Astrocyte of the spinal cord (primary cell): ENCODE measurements at regions not wholly inside any gene's neighbourhood (a gene's known extent, or its start where the extent isn't known, plus 50 kb on each side); places are given as distances from the start of the nearest gene placed in this dataset.

Experiments
- DNase-seq: peaks from one replicate; pipeline ENCODE4 v3.0.0; 2011; ENCODE audit warnings: low read depth, low spot score
- H3K4me3 ChIP-seq: 2 replicates; pipeline ENCODE4 v1.5.1; 2011; ENCODE audit warnings: low read depth, mild to moderate bottlenecking, low read length, moderate library complexity
- in situ Hi-C: cut with HindIII; loops from 2 replicates; pipeline ENCODE4 v1.10.0; 2017; ENCODE audit warnings: low sequenced_read_pairs
- TF ChIP-seq, protein P1 (sequence below): IDR thresholded peaks from 2 replicates; pipeline ENCODE4 v1.5.1; 2012; ENCODE audit warnings: low read depth, mild to moderate bottlenecking, low read length, inconsistent platforms

- no peak overlapping the region for H3K4me3 ChIP-seq
These were observed 116.0 kb downstream of the TOMM20 start for GRCh38 chr1:235012436-235013210.

DNA sequence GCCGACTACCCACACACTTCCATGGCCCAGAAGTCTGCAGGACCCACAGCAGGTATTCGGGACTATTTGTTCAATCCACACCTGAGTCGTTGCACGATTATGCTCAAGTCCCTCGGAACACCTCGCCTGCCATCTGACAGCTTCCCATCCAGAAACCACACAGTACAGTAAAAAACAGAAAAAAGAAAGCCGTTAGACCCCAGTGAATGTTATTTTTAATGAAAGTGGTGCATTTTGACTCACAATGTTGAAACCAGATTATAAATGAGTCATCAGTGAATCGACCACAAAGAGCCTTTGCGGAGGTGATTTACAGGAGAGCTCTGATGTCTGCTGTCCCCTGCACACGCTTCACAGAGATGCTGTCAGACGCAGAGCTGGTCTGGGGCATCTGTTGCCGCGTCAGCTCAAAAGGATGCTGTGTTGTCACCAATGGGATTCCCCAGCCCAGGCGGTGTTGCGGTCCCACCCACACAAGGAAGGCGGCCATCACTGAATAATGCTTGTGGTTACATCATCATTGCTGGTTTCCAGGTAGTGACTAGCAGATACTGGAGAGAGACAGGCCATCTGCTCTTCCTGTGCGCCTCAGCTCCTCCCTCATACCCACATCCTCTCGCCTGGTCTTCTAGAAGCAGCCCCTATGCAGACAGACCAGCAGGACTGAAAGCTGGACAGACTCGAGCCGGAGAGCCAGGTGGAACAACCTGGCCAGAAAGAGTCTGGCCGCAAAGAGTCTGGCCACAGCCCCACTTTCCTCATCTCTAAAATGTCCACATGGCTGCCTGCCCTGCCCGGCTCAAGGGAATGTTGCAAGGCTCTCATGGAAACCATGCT, 116.8 kb downstream of the TOMM20 start:
- in situ Hi-C loops = no loop called here
- H3K4me3 ChIP-seq = no peak overlapping the region
- DNase-seq = peak; percentile 100
- TF ChIP-seq, protein P1, sequence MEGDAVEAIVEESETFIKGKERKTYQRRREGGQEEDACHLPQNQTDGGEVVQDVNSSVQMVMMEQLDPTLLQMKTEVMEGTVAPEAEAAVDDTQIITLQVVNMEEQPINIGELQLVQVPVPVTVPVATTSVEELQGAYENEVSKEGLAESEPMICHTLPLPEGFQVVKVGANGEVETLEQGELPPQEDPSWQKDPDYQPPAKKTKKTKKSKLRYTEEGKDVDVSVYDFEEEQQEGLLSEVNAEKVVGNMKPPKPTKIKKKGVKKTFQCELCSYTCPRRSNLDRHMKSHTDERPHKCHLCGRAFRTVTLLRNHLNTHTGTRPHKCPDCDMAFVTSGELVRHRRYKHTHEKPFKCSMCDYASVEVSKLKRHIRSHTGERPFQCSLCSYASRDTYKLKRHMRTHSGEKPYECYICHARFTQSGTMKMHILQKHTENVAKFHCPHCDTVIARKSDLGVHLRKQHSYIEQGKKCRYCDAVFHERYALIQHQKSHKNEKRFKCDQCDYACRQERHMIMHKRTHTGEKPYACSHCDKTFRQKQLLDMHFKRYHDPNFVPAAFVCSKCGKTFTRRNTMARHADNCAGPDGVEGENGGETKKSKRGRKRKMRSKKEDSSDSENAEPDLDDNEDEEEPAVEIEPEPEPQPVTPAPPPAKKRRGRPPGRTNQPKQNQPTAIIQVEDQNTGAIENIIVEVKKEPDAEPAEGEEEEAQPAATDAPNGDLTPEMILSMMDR = no peak

More at GRCh38 chr1:235012436-235013210, 116.0 kb downstream of the TOMM20 start:
- DNase-seq = peak; percentile 64
- in situ Hi-C loops = no loop called here
- TF ChIP-seq, protein P1 = no peak

DNA sequence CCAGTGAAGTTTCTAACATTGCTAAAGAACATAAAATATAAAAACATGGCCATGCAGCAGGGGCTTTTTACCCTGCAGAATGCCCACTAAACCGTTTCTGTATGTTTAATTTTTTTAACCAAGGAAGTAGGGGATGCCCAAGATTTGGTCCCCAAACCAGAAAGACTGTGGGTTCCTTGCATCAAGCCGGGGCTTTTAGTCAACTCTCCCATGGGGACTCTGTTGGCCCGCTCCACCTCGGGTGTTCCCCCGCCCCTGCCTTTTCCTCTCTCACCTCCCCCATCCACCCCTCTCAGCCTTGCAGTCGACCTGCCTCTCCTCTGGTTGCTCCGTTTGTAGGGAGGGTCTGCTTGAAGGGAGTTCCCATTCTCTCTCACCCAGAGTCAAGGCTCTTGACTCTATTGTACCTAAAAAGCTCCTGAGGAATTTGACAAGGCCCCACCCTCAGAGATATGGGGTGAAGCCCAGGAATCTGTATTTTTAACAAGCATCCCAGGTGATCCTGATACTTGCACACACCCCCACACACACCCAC, 117.5 kb downstream of the TOMM20 start:
- no peak overlapping the region for H3K4me3 ChIP-seq
- in situ Hi-C loops = no loop called here
- no peak for DNase-seq
- TF ChIP-seq, protein P1 = no peak

DNA sequence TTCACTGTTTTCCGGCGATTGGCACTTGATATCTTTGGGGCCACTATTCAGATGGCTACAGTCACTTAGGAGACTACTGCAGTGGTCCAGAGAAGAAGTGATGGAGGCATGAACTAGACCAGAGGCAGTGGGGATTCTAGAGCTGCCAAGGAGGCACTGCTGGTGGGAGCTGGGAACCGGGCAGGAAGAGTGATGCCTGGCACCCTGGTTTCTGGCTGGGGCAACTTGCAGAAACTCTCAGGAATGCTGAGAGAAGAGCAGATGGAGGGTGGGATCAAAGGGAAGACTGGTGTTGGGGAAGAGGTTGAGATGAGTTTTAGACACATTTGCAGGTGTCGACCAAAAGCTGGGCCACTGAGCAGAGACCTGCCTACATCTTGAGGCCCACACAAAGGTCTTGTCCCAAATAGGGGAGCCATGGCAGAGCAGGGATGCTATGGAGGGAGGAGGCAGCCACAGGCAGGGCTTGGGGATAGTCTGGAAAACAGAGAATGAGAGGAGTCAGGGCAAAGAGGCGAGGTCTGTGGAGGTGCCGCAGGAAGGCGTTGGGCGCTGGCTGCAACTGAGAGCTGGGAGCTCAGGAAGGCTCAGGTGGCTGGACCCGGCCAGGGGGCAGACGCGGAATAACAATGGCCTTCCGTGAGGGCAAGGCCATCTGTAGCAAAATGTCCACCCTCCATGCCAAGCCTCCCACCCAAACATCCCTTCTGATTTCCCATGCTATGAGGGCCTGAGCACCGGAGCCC, 118.9 kb downstream of the TOMM20 start:
- H3K4me3 ChIP-seq = no peak overlapping the region
- DNase-seq = no peak
- TF ChIP-seq, protein P1 = no peak
- in situ Hi-C loops = no loop called here

GRCh38 chr1:235009074-235009473, 119.6 kb downstream of the TOMM20 start:
- no peak for DNase-seq
- TF ChIP-seq, protein P1 = no peak
- in situ Hi-C loops = no loop called here
- H3K4me3 ChIP-seq = no peak overlapping the region

DNA sequence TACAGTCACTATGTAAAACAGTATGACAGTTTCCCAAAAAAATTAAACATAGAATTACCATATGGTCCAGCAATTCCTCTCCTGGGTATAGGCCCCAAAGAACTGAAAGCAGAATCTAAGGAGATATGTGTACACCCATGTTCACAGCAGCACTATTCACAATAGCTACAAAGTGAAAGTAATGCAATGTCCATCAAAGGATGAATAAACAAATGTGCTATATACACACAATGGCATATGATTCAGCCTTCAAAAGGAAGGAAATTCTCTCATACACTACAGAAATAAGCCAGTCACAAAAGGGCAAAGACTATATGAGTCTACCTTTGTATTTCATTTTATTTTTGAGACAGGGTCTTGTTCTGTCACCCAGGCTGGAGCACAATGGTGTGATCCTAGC, 120.4 kb downstream of the TOMM20 start:
- TF ChIP-seq, protein P1 = no peak
- no peak overlapping the region for H3K4me3 ChIP-seq
- no peak for DNase-seq
- in situ Hi-C loops = no loop called here
